HCT116 (cell line): ENCODE measurements at regions not wholly inside any gene's neighbourhood (a gene's known extent, or its start where the extent isn't known, plus 50 kb on each side); places are given as distances from the start of the nearest gene placed in this dataset.

ENCODE experiments used
- ATAC-seq: fragments of 200-7000 bp; cut with Tn5 transposase; 2 replicates; pipeline ENCODE4 v1.9.1; 2020; ENCODE audit warnings: mild to moderate bottlenecking, moderate library complexity
- BruUV-seq: library from RNA; stranded (reverse); fragments of 400-500 nt; replicated peaks from 2 replicates; lab custom pipeline; 2021; lab: Mats Ljungman, UMichigan
- CTCF ChIA-PET: fragments of 300-600 bp; sonication (Branson Sonifier 250); formaldehyde crosslinking; loops from one replicate; lab custom pipeline; 2021; ENCODE audit warnings: antibody characterized with exemption; lab: Charles Lee
- POLR2A ChIA-PET: fragments of 300-600, 350-600 bp; sonication (Branson Sonifier 250); formaldehyde crosslinking; loops from one replicate; lab custom pipeline; 2021; ENCODE audit warnings: antibody characterized with exemption; lab: Charles Lee
- RAD21 ChIA-PET, 2 experiments: fragments of 300-600 bp; sonication (Branson Sonifier 250); formaldehyde crosslinking; loops; one replicate each; lab custom pipeline; 2023; ENCODE audit warnings: low total read pairs in 2 of 2; ENCODE audit not compliant: uncharacterized antibody in 2 of 2, unreplicated experiment in 2 of 2, low non-redundant PET in 1 of 2; lab: Charles Lee
- DNase-seq: peaks from one replicate; pipeline ENCODE4 v3.0.0-alpha.2; 2010; ENCODE audit warnings: low read depth, low spot score
- H2AFZ ChIP-seq: fragments of 200-600 bp; shearing (Covaris generic), sonication (generic); 2 replicates; pipeline ENCODE4 v1.6.1; 2017; ENCODE audit warnings: low read depth, mixed run types, mixed read lengths, antibody characterized with exemption, low read length; ENCODE audit not compliant: poor library complexity, severe bottlenecking
- H3K27ac ChIP-seq: 2 replicates; pipeline ENCODE4 v1.5.1; 2012; ENCODE audit warnings: low read depth, low read length
- H3K27me3 ChIP-seq: fragments of 200-600 bp; sonication (generic); 2 replicates; pipeline ENCODE4 v1.6.1; 2016; ENCODE audit warnings: mixed run types, low read length, mixed read lengths; ENCODE audit not compliant: insufficient read depth
- H3K36me3 ChIP-seq, 2 experiments: fragments of 200-500 bp in 1 of 2; fragments of 200-600 bp in 1 of 2; sonication (Bioruptor generic) in 1 of 2; sonication (generic) in 1 of 2; 2 replicates each; pipeline versions ENCODE4 v1.5.1 to v1.6.1; 2014 to 2016; ENCODE audit warnings: low read length in 2 of 2, inconsistent platforms in 1 of 2, mixed read lengths in 1 of 2, mixed run types in 1 of 2; ENCODE audit not compliant: insufficient read depth in 2 of 2, control insufficient read depth in 1 of 2
- H3K4me1 ChIP-seq, 2 experiments: fragments of 200-600 bp in 1 of 2; sonication (generic) in 1 of 2; 2 replicates each; pipeline versions ENCODE4 v1.5.1 to v1.6.1; 2012 to 2017; ENCODE audit warnings: low read length in 2 of 2, inconsistent platforms in 1 of 2, mild to moderate bottlenecking in 1 of 2, mixed read lengths in 1 of 2, mixed run types in 1 of 2, moderate library complexity in 1 of 2; ENCODE audit not compliant: insufficient read depth in 2 of 2, control insufficient read depth in 1 of 2
- H3K4me2 ChIP-seq: fragments of 200-600 bp; sonication (generic); 2 replicates; pipeline ENCODE4 v1.6.1; 2017; ENCODE audit warnings: mixed run types, low read length, mixed read lengths
- H3K4me3 ChIP-seq, 2 experiments: fragments of 200-600 bp in 1 of 2; sonication (generic) in 1 of 2; replicated peaks in 1 of 2; 2 replicates each; pipeline ENCODE4 v1.5.1; 2011 to 2016; ENCODE audit warnings: low read length in 2 of 2, control low read depth in 1 of 2, low read depth in 1 of 2, mild to moderate bottlenecking in 1 of 2, mixed read lengths in 1 of 2, mixed run types in 1 of 2
- H3K79me2 ChIP-seq: fragments of 200-600 bp; sonication (generic); 2 replicates; pipeline ENCODE4 v1.6.1; 2017; ENCODE audit warnings: mild to moderate bottlenecking, mixed run types, low read length, moderate library complexity, mixed read lengths; ENCODE audit not compliant: insufficient read depth
- H3K9ac ChIP-seq: fragments of 200-600 bp; sonication (generic); 2 replicates; pipeline ENCODE4 v1.6.1; 2016; ENCODE audit warnings: low read length, mixed read lengths
- H3K9me2 ChIP-seq: fragments of 200-600 bp; sonication (generic), shearing (Covaris generic); 2 replicates; pipeline ENCODE4 v1.6.1; 2017; ENCODE audit warnings: mixed run types, mild to moderate bottlenecking, moderate library complexity; ENCODE audit not compliant: insufficient read depth
- H3K9me3 ChIP-seq, 2 experiments: fragments of 200-500 bp in 1 of 2; fragments of 200-600 bp in 1 of 2; sonication (Bioruptor generic) in 1 of 2; sonication (generic) in 1 of 2; 2 replicates each; pipeline ENCODE4 v1.6.1; 2014 to 2017; ENCODE audit warnings: low read length in 2 of 2, mixed read lengths in 2 of 2, inconsistent platforms in 1 of 2, low read depth in 1 of 2, mild to moderate bottlenecking in 1 of 2, mixed run types in 1 of 2, moderate library complexity in 1 of 2; ENCODE audit not compliant: control insufficient read depth in 1 of 2, insufficient read depth in 1 of 2
- H4K20me1 ChIP-seq: fragments of 200-600 bp; sonication (generic), shearing (Covaris generic); 2 replicates; pipeline ENCODE4 v1.6.1; 2017; ENCODE audit warnings: mixed run types, mild to moderate bottlenecking, moderate library complexity; ENCODE audit not compliant: insufficient read depth
- ATF3 ChIP-seq: IDR thresholded peaks from 2 replicates; pipeline ENCODE4 v1.6.1; 2012
- CTCF ChIP-seq, 3 experiments: fragments of 200-600 bp in 1 of 3; sonication (generic) in 1 of 3; IDR thresholded peaks in 2 of 3; conservative IDR thresholded peaks in 1 of 3; 2 replicates each; pipeline ENCODE4 v1.5.1; 2012 to 2017; ENCODE audit warnings: low read depth in 2 of 3, low read length in 2 of 3, antibody characterized with exemption in 1 of 3, borderline replicate concordance in 1 of 3, control low read depth in 1 of 3, mild to moderate bottlenecking in 1 of 3, mixed read lengths in 1 of 3, mixed run types in 1 of 3, moderate library complexity in 1 of 3; ENCODE audit not compliant: insufficient read depth in 1 of 3
- EGR1 ChIP-seq: IDR thresholded peaks from 2 replicates; pipeline ENCODE4 v1.6.1; 2012; ENCODE audit warnings: low read depth
- ELF1 ChIP-seq: IDR thresholded peaks from 2 replicates; pipeline ENCODE4 v1.6.1; 2012; ENCODE audit warnings: low read depth, borderline replicate concordance
- FOSL1 ChIP-seq: IDR thresholded peaks from 2 replicates; pipeline ENCODE4 v1.6.1; 2012; ENCODE audit warnings: low read depth
- JUND ChIP-seq: IDR thresholded peaks from 2 replicates; pipeline ENCODE4 v1.6.1; 2012
- RAD21 ChIP-seq: IDR thresholded peaks from 2 replicates; pipeline ENCODE4 v1.6.1; 2012; ENCODE audit warnings: low read depth, mild to moderate bottlenecking
- REST ChIP-seq: IDR thresholded peaks from 2 replicates; pipeline ENCODE4 v1.6.1; 2012; ENCODE audit warnings: low read depth
- SIN3A ChIP-seq: IDR thresholded peaks from 2 replicates; pipeline ENCODE4 v1.6.1; 2012; ENCODE audit warnings: low read depth
- ZNF274 ChIP-seq: fragments of 200-500 bp; sonication (Bioruptor generic); IDR thresholded peaks from 2 replicates; pipeline ENCODE4 v1.6.1; 2014; ENCODE audit warnings: mild to moderate bottlenecking, low read depth, low read length, inconsistent platforms
- intact Hi-C: fragments of 100-400 bp; cut with micrococcal nuclease; formaldehyde crosslinking; loops from 2 replicates; pipeline ENCODE4 v1.10.0; 2022

- Histone ChIP-seq H3K36me3 (no peaks in the 10 kb centered on the region), H3K4me1 (no peaks in the 10 kb centered on the region), H3K9ac (no peak overlapping the region), H2AFZ (no peak overlapping the region), H3K27ac (no peak overlapping the region), H3K27me3 (peaks cover 11% of the 10 kb centered on the region; the same call in 1 of the 2 replicates), H3K4me2 (no peak overlapping the region), H3K4me3 (no peak overlapping the region), H3K9me2 (no peaks in the 10 kb centered on the region), H3K9me3 (no peaks in the 10 kb centered on the region), H3K79me2 (no peaks in the 10 kb centered on the region), H4K20me1 (no peaks in the 10 kb centered on the region)
- CTCF ChIA-PET, result no interaction called here
- RAD21 ChIA-PET, result no interaction called here
- intact Hi-C loops, result no loop called here
- DNase-seq, result no peak
- BruUV-seq, result no TSS peak
- POLR2A ChIA-PET, result no interaction called here
- no peak for ATAC-seq
- TF ChIP-seq JUND (no peak), CTCF (IDR thresholded peaks at IDR 0.05 in 2 of 3, conservative IDR thresholded peaks at IDR 0.05 in 1 of 3; ENCODE audit: borderline replicate concordance in 1 of 3, insufficient read depth in 1 of 3, low read depth in 2 of 3, low read length in 2 of 3) (no peak), EGR1 (no peak), SIN3A (no peak), FOSL1 (no peak), RAD21 (no peak), ELF1 (no peak), ZNF274 (no peak), REST (no peak), ATF3 (no peak)
- TF ChIP-seq, all 23 proteins: peak for 0
These were observed 101.3 kb upstream of the SULF2 start for GRCh38 chr20:47886454-47887041.
